Stimulated activated CD8-positive, alpha-beta memory T cell treated with anti-CD3 and anti-CD28 coated beads, Interleukin-15, amount 100 ng/mL, for 48 hours (primary cell): ENCODE measurements at regions not wholly inside any gene's neighbourhood (a gene's known extent, or its start where the extent isn't known, plus 50 kb on each side); places are given as distances from the start of the nearest gene placed in this dataset.
"Not testable (repeated sequence)": the region's sequence is repeated elsewhere in the genome, so short reads cannot be mapped to it uniquely, and the experiment has no call there.

ENCODE experiments used
- DNase-seq, 2 donors: peaks; one replicate each; pipeline ENCODE4 v3.0.0-alpha.2; 2020; ENCODE audit warnings: low read depth in 2 of 2

- no peak for DNase-seq
Measured at GRCh38 chr1:245025525-245025924, 129.3 kb upstream of the KIF26B start.

DNA sequence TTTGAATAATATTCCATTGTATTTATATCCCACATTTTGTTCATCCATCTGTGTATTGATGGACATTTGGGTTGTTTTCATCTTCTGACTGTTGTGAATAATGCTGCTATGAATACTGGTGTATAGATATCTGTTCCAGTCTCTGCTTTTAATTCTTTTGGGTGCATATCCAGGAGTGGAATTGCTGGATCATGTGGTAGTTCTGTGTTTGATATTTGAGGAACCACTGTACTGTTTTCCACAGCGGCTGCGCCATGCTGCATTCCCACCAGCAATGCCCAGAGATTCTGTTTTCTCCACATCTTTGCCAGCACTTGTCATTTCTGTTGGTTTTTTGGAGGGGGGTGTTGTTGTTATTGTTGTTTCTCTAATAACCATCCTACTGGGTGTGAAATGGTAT lies 131.6 kb upstream of the KIF26B start:
- no peak for DNase-seq

DNA sequence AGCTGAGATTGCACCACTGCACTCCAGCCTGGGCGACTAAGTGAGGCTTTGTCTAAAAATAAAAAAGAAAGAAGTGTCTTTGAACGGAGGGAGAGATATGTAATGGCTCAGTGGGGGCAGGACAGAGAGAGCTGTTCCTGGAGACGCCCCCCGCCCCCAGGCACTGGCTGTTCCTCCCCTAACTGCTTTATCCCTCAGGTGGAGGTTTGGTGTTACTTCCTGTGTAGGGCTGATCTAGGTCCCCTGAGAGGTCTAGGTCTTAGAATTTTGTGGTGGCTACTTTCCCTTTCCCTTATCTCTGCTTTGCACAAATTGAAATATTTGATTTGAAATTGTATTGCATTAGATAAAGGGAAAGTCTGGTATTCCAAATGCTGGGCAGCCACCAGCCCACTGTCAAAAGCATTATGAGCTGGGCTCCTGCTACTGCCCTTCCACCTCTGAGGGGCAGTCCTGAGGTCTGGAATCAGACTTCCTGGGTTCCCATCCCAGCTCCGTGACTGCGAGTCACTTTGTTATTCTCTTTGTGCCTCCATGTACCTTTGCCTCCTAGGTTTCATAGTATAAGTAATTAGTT lies 134.8 kb upstream of the KIF26B start:
- DNase-seq = no peak

- no peak for DNase-seq
Measured at GRCh38 chr1:245016700-245017099, 138.1 kb upstream of the KIF26B start.

- DNase-seq = no peak
Measured at GRCh38 chr1:245015031-245015430, 139.8 kb upstream of the KIF26B start.

- DNase-seq = no peak
Measured at GRCh38 chr1:245014247-245015029, 140.3 kb upstream of the KIF26B start.

- no peak for DNase-seq
Measured at GRCh38 chr1:245010018-245010614, 144.7 kb upstream of the KIF26B start.

GRCh38 chr1:245008761-245009160 lies 144.4 kb upstream of the HNRNPU start:
- no peak for DNase-seq

- DNase-seq = no peak
Measured at GRCh38 chr1:245007852-245008251, 143.5 kb upstream of the HNRNPU start.

GRCh38 chr1:245003246-245003645 lies 138.9 kb upstream of the HNRNPU start:
- no peak for DNase-seq

- no peak for DNase-seq
Measured at GRCh38 chr1:245001252-245001651, 136.9 kb upstream of the HNRNPU start.

DNA sequence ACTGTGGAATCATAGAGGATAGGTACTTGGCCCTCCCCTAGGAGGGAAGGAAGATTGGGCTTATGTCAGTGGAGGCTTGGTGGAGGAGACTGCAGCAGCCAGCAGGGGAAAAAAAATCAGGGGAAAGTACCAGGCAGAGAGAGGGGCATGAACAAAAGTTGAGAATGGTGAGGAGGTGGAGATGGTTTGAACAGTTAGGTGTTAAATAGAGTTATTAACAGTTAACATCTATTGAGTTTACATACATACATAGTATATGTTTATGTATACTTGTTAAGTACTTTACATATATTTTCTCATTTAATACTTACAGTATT lies 136.5 kb upstream of the HNRNPU start:
- no peak for DNase-seq

GRCh38 chr1:244999644-245000043 lies 135.3 kb upstream of the HNRNPU start:
- DNase-seq = not testable (repeated sequence)

- no peak for DNase-seq
Measured at GRCh38 chr1:244998717-244999346, 134.5 kb upstream of the HNRNPU start.

GRCh38 chr1:244995602-244996400 lies 131.5 kb upstream of the HNRNPU start:
- DNase-seq = no peak

- DNase-seq = no peak
Measured at GRCh38 chr1:244992833-244993232, 128.5 kb upstream of the HNRNPU start.

GRCh38 chr1:244989813-244990212 lies 125.5 kb upstream of the HNRNPU start:
- no peak for DNase-seq

GRCh38 chr1:244988521-244988920 lies 124.2 kb upstream of the HNRNPU start:
- no peak for DNase-seq

DNA sequence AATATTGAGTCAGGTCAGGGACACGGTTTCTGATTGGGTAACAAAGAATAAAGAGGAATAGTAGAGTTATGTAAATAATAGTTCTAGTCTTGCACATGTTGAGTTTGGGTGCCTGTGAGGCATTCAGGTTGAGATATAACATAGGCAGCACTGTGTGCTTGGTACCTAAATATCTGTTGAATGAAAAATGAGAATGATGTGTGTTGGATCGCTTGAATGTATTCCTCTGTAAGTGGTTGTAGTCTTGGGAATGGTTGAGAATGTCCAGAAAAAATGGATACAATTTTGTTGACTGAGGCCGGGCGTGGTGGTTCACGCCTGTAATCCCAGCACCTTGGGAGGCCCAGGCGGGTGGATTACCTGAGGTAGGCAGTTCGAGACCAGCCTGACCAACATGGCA lies 116.3 kb upstream of the HNRNPU start:
- DNase-seq = no peak

DNA sequence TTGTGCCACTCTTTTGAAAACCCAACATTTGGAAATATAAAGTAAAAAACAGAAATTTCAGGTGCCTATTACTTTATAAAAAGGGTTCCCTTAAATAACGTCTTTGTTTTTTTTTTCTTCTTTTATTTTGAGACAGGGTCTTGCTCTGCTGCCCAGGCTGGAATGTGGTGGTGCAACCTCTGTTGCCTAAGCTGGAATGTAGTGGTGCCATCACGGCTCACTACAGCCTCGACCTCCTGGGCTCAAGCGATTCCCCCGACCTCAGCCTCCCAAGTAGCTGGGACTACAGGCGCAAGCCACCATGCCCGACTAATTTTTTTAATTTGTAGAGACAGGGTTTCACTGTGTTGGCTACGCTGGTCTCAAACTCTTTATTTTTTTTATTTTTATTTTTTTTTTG lies 110.2 kb upstream of the HNRNPU start:
- DNase-seq = no peak

DNA sequence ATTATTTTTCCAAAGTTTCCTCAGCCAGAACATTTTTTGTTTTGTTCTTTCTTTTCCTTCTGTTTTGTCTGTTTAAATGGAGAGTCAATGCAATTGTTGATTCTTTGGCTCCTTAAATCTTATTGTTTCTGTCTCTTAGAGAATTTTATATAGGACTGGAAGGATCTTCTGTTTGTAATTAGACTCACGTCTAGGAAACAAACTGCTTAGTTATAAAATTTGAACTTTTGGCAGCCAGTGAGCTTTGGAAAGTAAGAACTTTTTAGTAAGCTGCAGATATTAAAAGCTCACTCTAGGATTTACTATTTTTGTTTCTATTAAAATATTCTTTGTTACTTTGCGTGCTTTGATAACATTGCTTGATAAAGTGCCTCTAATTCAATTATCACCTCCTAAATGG lies 109.8 kb upstream of the HNRNPU start:
- no peak for DNase-seq

- no peak for DNase-seq
Measured at GRCh38 chr1:244971552-244972216, 107.3 kb upstream of the HNRNPU start.
